ENCODE measurements at regions not wholly inside any gene's neighbourhood (a gene's known extent, or its start where the extent isn't known, plus 50 kb on each side); places are given as distances from the start of the nearest gene placed in this dataset.

DNA sequence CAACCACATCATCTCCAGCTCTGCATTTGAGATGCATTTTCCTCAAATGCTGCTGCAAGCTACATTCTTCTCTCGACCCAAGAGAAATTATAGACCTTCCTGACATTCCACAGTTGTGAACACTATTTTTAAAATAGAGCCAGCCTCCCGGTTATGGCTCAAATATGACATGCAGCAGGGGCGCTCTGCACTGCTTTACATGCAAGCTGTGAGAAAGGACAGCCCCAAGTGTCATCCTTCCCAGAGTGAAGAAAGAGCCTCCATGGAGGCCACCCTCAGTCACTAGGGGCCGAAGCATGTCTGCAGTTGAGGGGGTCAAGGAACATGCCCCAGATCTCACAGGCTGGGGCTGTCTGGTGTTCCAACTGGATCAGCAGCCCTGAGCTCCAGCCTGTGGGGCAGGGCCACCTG, 63.9 kb upstream of the CHST15 start:
- Histone ChIP-seq H3K4me2 (ENCODE audit: insufficient read depth, insufficient read length, low read length) (no peak overlapping the region), H3K18ac (ENCODE audit: insufficient read length, low read depth, low read length) (no peak overlapping the region), H3K9ac (ENCODE audit: extremely low read depth, insufficient read length, low read length) (no peak overlapping the region), H3K4ac (ENCODE audit: low read depth, low read length) (no peak overlapping the region), H4K20me1 (ENCODE audit: control insufficient read depth, insufficient read depth, insufficient read length) (no peaks in the 10 kb centered on the region), H3K79me1 (ENCODE audit: insufficient read depth, low read depth, low read length, poor library complexity, severe bottlenecking) (no peaks in the 10 kb centered on the region), H4K91ac (ENCODE audit: insufficient read length, low read depth, low read length) (no peak overlapping the region), H3K27ac (ENCODE audit: insufficient read length, low read depth, low read length) (no peak overlapping the region), H3K14ac (ENCODE audit: insufficient read depth, low read length) (no peak overlapping the region), H3T11ph (ENCODE audit: low read length) (no peak overlapping the region), H3K4me1 (ENCODE audit: insufficient read depth, low read length) (peaks cover 7% of the 10 kb centered on the region; the same call in 1 of the 2 replicates), H3K27me3 (ENCODE audit: insufficient read depth, low read length) (no peaks in the 10 kb centered on the region), H2AFZ (ENCODE audit: low read length) (no peak overlapping the region), H3K23ac (ENCODE audit: insufficient read length, low read depth, low read length) (no peak overlapping the region), H2BK5ac (ENCODE audit: insufficient read length, low read length) (no peak overlapping the region), H3K23me2 (ENCODE audit: insufficient read length, low read depth, low read length, poor library complexity, severe bottlenecking) (no peaks in the 10 kb centered on the region), H3K9me3 (ENCODE audit: control insufficient read depth, low read depth, low read length) (no peaks in the 10 kb centered on the region), H4K8ac (replicated peaks; ENCODE audit: insufficient read length, low read depth, low read length) (no peak overlapping the region), H2BK20ac (ENCODE audit: low read depth, low read length, poor library complexity, severe bottlenecking) (no peak overlapping the region), H3K79me2 (ENCODE audit: insufficient read depth, low read length) (no peaks in the 10 kb centered on the region), H2BK15ac (ENCODE audit: low read depth, low read length) (no peak overlapping the region), H3K56ac (ENCODE audit: insufficient read length, low read depth, low read length) (no peak overlapping the region), H2AK5ac (ENCODE audit: insufficient read length, low read length) (no peak overlapping the region), H4K5ac (ENCODE audit: insufficient read length, low read depth, low read length) (no peak overlapping the region), H2BK120ac (ENCODE audit: low read depth, low read length, poor library complexity, severe bottlenecking) (no peak overlapping the region), H2BK12ac (ENCODE audit: insufficient read length, low read depth, low read length) (no peak overlapping the region)
- no CpG with 5 or more reads among the region's 4 CpGs for WGBS (ENCODE audit: extremely low coverage, insufficient read length, low lambda C conversion rate)
- Mint-ChIP-seq H3K36me3 (ENCODE audit: insufficient read depth in 1 of 3, low read depth in 3 of 3) (peaks cover 5 to 8% (median 7%) of the 10 kb centered on the region in 3 experiments), H3K4me1 (peaks cover 20 to 22% of the 10 kb centered on the region in 2 experiments), H3K27me3 (ENCODE audit: low read depth) (peaks cover 17% of the 10 kb centered on the region), H3K4me3 (no peak overlapping the region), H3K27ac (no peak overlapping the region), H3K9me3 (peaks cover 6 to 16% of the 10 kb centered on the region in 2 experiments)
- no peak for DNase-seq
- TF ChIP-seq, protein P1, sequence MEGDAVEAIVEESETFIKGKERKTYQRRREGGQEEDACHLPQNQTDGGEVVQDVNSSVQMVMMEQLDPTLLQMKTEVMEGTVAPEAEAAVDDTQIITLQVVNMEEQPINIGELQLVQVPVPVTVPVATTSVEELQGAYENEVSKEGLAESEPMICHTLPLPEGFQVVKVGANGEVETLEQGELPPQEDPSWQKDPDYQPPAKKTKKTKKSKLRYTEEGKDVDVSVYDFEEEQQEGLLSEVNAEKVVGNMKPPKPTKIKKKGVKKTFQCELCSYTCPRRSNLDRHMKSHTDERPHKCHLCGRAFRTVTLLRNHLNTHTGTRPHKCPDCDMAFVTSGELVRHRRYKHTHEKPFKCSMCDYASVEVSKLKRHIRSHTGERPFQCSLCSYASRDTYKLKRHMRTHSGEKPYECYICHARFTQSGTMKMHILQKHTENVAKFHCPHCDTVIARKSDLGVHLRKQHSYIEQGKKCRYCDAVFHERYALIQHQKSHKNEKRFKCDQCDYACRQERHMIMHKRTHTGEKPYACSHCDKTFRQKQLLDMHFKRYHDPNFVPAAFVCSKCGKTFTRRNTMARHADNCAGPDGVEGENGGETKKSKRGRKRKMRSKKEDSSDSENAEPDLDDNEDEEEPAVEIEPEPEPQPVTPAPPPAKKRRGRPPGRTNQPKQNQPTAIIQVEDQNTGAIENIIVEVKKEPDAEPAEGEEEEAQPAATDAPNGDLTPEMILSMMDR (conservative IDR thresholded peaks at IDR 0.05): no peak
